Parathyroid adenoma (tissue), 2 donors: ENCODE measurements at regions not wholly inside any gene's neighbourhood (a gene's known extent, or its start where the extent isn't known, plus 50 kb on each side); places are given as distances from the start of the nearest gene placed in this dataset.

Source experiments
- H2AFZ ChIP-seq: fragments of 300-600 bp; sonication (generic); one replicate; pipeline ENCODE4 v1.7.0; 2017; ENCODE audit warnings: antibody characterized with exemption, mild to moderate bottlenecking
- H3K27ac ChIP-seq: fragments of 300-600 bp; sonication (generic); one replicate; pipeline ENCODE4 v1.7.0; 2017
- H3K27me3 ChIP-seq: fragments of 300-600 bp; sonication (generic); one replicate; pipeline ENCODE4 v1.7.0; 2017; ENCODE audit warnings: low read length; ENCODE audit not compliant: control insufficient read depth, insufficient read depth
- H3K36me3 ChIP-seq: fragments of 300-600 bp; sonication (generic); one replicate; pipeline ENCODE4 v1.7.0; 2017; ENCODE audit warnings: low read length; ENCODE audit not compliant: control insufficient read depth, insufficient read depth
- H3K4me1 ChIP-seq: fragments of 300-600 bp; sonication (generic); one replicate; pipeline ENCODE4 v1.7.0; 2017; ENCODE audit warnings: control low read depth
- H3K4me2 ChIP-seq: fragments of 300-600 bp; sonication (generic); one replicate; pipeline ENCODE4 v1.7.0; 2017; ENCODE audit warnings: low read length
- H3K4me3 ChIP-seq: fragments of 300-600 bp; sonication (generic); one replicate; pipeline ENCODE4 v1.7.0; 2017; ENCODE audit warnings: low read depth, low read length
- H3K79me2 ChIP-seq: fragments of 300-600 bp; sonication (generic); one replicate; pipeline ENCODE4 v1.7.0; 2017; ENCODE audit warnings: control low read depth
- H3K9ac ChIP-seq: fragments of 300-600 bp; sonication (generic); one replicate; pipeline ENCODE4 v1.7.0; 2017; ENCODE audit warnings: mild to moderate bottlenecking
- H3K9me3 ChIP-seq: fragments of 300-600 bp; sonication (generic); one replicate; pipeline ENCODE4 v1.7.0; 2017; ENCODE audit warnings: low read length; ENCODE audit not compliant: control insufficient read depth
- TF ChIP-seq, protein P1 (sequence below): fragments of 300-600 bp; sonication (generic); IDR thresholded peaks from one replicate; pipeline ENCODE4 v1.7.0; 2017; ENCODE audit warnings: antibody characterized with exemption, mild to moderate bottlenecking
- donor health status: primary hyperparathyroidism.

- H3K4me2 ChIP-seq, result no peak overlapping the region
- H3K36me3 ChIP-seq, result no peaks in the 10 kb centered on the region
- no peaks in the 10 kb centered on the region for H3K27me3 ChIP-seq
- no peaks in the 10 kb centered on the region for H3K4me1 ChIP-seq
- H3K4me3 ChIP-seq, result no peak overlapping the region
- no peak overlapping the region for H3K27ac ChIP-seq
- H3K79me2 ChIP-seq, result no peaks in the 10 kb centered on the region
- TF ChIP-seq, protein P1, sequence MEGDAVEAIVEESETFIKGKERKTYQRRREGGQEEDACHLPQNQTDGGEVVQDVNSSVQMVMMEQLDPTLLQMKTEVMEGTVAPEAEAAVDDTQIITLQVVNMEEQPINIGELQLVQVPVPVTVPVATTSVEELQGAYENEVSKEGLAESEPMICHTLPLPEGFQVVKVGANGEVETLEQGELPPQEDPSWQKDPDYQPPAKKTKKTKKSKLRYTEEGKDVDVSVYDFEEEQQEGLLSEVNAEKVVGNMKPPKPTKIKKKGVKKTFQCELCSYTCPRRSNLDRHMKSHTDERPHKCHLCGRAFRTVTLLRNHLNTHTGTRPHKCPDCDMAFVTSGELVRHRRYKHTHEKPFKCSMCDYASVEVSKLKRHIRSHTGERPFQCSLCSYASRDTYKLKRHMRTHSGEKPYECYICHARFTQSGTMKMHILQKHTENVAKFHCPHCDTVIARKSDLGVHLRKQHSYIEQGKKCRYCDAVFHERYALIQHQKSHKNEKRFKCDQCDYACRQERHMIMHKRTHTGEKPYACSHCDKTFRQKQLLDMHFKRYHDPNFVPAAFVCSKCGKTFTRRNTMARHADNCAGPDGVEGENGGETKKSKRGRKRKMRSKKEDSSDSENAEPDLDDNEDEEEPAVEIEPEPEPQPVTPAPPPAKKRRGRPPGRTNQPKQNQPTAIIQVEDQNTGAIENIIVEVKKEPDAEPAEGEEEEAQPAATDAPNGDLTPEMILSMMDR, result no peak
- no peaks in the 10 kb centered on the region for H3K9me3 ChIP-seq
- H2AFZ ChIP-seq, result no peak overlapping the region
- no peak overlapping the region for H3K9ac ChIP-seq
These were observed 753.4 kb downstream of the QKI start for GRCh38 chr6:164167873-164168405.

- Histone ChIP-seq H3K4me1 (no peaks in the 10 kb centered on the region), H3K79me2 (no peaks in the 10 kb centered on the region), H3K27ac (no peak overlapping the region), H3K36me3 (no peaks in the 10 kb centered on the region), H3K27me3 (no peaks in the 10 kb centered on the region), H3K9ac (no peak overlapping the region), H2AFZ (no peak overlapping the region), H3K4me3 (no peak overlapping the region), H3K9me3 (no peaks in the 10 kb centered on the region), H3K4me2 (no peak overlapping the region)
- TF ChIP-seq, protein P1, result no peak
These were observed 752.5 kb downstream of the QKI start for GRCh38 chr6:164166996-164167395.

DNA sequence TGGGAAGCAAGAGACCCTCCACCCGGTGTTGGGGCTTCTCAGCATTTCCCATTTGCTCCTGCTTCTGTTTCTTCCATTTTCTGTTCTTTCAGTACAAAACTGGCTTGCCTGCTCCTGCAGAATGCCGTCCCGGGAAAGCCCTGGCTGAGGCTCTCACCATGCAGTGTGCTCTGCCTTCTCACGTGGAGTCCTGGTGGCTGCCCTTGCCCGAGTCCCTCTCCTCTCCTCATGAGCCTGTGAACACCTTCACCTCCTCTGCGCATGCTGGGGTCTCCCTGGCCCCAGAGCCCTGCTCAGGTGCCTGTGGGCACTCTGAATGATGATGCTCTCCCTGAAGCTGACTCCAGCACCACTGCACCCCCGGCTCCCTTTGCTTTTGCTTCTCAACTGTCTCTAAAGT lies 752.0 kb downstream of the QKI start:
- H3K27me3 ChIP-seq, result no peaks in the 10 kb centered on the region
- TF ChIP-seq, protein P1, result no peak
- no peak overlapping the region for H3K27ac ChIP-seq
- no peak overlapping the region for H2AFZ ChIP-seq
- H3K4me2 ChIP-seq, result no peak overlapping the region
- no peaks in the 10 kb centered on the region for H3K79me2 ChIP-seq
- H3K4me3 ChIP-seq, result no peak overlapping the region
- no peaks in the 10 kb centered on the region for H3K4me1 ChIP-seq
- no peaks in the 10 kb centered on the region for H3K9me3 ChIP-seq
- H3K36me3 ChIP-seq, result no peaks in the 10 kb centered on the region
- H3K9ac ChIP-seq, result no peak overlapping the region

DNA sequence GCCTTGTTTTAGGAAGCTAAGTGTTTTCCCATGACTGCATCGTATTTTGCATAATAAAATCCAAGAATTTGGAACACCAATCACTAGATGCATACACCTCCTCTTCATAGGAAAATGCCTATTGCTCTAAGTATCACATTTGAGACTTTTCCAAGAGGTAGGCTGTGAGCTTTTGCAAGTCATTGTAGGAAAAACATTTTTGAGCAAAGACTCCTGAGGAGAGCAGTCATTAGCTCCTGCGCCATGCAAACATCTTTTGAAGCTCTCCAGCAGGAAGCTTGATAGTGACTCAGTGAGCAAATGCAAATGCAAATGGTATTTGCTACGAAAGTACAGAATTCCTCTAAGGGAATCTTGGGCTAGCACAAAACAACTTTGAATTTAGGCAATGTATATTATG lies 750.4 kb downstream of the QKI start:
- TF ChIP-seq, protein P1, result no peak
- H3K4me1 ChIP-seq, result no peaks in the 10 kb centered on the region
- no peak overlapping the region for H3K4me2 ChIP-seq
- no peak overlapping the region for H2AFZ ChIP-seq
- no peak overlapping the region for H3K4me3 ChIP-seq
- H3K9me3 ChIP-seq, result no peaks in the 10 kb centered on the region
- no peaks in the 10 kb centered on the region for H3K36me3 ChIP-seq
- H3K9ac ChIP-seq, result no peak overlapping the region
- no peak overlapping the region for H3K27ac ChIP-seq
- H3K79me2 ChIP-seq, result no peaks in the 10 kb centered on the region
- H3K27me3 ChIP-seq, result no peaks in the 10 kb centered on the region

DNA sequence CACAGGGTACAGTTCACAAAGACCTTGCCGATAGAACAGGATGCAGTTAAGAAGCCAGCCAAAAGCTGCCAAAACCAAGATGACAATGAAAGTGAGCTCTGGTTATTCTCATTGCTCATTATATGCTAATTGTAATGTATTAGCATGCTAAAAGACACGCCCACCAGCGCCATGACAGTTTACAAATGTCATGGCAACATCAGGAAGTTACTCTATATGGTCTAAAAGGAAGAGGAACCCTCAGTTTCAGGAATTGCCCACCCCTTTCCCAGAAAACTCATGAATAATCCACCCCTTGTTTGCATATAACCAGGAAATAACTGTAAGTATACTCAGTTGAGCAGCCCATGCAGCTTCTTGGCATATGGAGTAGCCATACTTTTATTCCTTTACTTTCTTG lies 748.7 kb downstream of the QKI start:
- no peak overlapping the region for H3K4me2 ChIP-seq
- no peak overlapping the region for H3K27ac ChIP-seq
- no peaks in the 10 kb centered on the region for H3K36me3 ChIP-seq
- no peak overlapping the region for H3K9ac ChIP-seq
- no peaks in the 10 kb centered on the region for H3K27me3 ChIP-seq
- H3K4me1 ChIP-seq, result no peaks in the 10 kb centered on the region
- H2AFZ ChIP-seq, result no peak overlapping the region
- H3K9me3 ChIP-seq, result no peaks in the 10 kb centered on the region
- H3K79me2 ChIP-seq, result no peaks in the 10 kb centered on the region
- TF ChIP-seq, protein P1, result no peak
- no peak overlapping the region for H3K4me3 ChIP-seq
